NCI-H510A (cell line): ENCODE measurements at regions not wholly inside any gene's neighbourhood (a gene's known extent, or its start where the extent isn't known, plus 50 kb on each side); places are given as distances from the start of the nearest gene placed in this dataset.
"Not testable (repeated sequence)": the region's sequence is repeated elsewhere in the genome, so short reads cannot be mapped to it uniquely, and the experiment has no call there.

Source experiments
- DNase-seq: peaks from one replicate; lab custom pipeline; 2025; lab: John Stamatoyannopoulos, UW

DNA sequence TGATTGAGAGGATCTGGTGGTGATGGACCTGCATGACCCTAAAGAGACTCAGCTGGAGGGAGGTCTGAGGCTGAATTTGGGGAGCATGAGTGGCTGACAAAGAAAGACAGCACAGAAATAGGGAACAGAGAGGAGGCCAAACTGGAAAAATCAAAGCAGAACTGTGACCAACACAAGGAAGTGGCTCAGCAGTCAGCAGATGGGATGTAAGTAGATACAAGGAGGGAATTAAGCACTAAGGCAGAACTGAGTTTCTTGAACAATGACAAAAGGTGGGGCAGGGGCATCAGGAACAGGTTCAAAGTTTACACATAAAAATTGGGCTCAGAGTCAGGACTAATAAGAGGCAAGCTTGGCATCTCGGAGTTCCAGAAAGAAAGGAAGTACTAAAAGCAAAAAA lies 144.3 kb upstream of the KLF3 start:
- DNase-seq: no peak

DNA sequence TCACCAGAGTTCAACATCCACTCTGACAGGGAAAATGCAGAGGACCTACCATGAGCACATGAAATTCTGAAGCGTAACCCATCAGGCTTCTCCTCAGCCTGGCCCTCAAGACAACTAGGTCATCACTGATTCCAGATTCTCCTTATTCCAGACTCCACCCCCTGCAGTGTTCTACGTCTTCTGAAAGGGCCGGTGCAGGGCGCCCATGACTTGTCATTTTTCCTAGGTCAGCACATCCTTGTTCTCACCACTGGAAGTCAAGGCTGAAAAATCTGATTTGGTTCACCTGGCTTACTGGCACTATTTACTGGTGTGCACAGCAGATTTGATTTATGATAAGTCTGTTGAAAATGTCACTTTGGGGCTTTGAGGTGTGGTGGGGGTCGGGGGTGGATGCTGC lies 140.9 kb upstream of the KLF3 start:
- no peak for DNase-seq

DNA sequence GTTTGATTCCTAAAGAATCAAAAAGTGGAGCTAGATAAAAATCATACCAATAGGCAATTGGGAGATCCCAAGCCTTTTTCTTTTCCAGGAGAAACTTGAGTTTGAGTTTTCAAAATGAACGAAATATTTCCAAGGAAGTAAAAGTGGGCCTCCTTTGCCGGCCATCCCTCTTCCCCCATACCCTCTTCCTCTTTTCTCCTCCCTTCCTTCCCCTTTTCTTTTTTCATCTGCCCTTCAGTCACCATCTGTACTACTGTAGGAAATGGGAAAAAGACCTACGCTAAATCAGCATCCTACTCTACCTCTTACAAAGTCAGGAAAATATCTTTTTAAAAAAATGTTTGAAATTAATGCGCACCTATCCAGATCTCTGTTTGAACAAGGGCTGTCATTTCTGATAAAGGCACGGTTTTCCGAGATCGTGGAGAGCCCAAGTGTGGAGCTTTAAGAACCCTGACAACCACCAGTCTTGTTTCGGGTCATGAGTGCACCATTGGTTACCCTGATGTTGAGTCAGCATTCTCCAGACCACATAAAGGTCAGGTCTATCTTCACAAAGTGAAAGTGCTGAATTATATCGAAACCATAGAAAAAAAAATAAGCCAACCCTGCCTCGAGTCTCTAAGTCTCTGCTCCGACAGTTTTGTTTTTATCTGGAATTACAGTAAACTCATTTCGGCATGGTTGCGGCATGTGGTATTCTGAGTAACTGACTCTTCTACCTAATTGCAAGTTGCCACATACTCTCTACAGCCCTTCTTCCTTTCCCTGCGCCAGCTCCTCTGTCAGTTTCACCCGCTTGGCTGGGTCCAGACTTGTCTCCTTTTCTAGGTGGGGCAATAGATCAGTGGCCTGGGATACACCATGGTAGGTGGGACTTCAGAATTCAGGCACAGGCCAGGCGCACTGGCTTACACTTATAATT lies 140.2 kb upstream of the KLF3 start:
- DNase-seq: no peak

DNA sequence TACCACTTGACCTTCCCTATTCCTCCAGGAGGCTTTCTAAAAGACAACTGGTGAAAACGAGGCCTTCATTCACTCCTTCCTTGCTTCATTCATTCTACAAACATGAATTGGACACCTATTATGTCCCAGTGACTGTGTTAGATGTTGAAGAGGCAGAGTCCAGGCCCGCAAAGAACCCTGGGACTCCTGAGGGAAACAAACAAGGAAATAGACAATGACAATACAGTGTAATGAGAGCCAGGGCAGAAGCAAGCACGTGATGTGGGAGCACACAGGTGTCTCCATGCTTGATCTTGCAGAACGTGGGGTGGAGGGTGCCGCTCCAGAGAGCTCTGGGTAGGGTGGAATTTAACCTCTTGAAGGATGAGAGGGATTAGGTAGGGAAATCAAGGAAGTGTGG lies 137.6 kb upstream of the KLF3 start:
- no peak for DNase-seq

DNA sequence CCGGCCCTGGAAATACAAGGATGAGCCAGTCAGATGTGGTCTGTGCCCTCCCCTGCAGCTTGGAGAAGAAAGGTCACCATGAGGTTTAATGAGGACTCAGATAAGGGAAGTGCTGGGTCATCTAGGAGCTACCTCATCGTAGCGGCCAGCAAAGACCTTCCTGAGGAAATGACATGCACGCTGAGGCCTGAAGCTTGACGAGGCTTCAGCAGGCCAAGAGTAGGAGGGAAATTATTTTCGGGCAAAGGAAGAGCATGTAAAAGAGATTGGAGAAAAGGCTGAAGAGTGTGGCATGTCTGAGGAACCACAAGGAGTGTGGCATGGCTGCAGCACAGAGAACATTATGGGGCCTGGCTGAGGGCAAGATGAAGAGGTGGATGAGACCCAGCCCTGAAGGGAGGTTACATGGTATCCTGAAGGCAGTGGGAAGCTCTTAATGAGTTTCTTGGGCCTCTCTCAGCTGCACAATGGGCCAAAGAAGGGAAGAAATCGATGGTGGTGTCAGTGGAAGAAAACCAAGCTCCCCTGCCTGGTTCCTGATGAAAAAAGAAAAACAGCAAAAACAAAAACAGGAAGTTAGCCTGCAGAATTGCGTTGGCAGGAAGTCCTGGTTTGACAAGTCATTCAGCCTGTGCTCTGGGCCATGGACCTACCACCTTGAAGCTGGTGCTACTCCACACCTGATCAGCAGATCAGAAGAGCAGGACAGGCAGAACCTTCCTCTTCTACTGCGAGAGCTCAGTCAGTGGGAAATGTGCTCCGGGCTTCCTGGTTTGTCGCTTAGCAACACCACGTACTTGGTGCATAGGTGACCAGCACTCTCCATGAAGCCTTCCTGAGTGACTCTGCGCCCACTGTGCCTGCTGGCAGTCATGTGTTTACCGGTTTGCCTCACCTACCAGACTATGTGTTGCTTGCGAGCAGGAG lies 134.5 kb upstream of the KLF3 start:
- DNase-seq: peak; percentile 59

DNA sequence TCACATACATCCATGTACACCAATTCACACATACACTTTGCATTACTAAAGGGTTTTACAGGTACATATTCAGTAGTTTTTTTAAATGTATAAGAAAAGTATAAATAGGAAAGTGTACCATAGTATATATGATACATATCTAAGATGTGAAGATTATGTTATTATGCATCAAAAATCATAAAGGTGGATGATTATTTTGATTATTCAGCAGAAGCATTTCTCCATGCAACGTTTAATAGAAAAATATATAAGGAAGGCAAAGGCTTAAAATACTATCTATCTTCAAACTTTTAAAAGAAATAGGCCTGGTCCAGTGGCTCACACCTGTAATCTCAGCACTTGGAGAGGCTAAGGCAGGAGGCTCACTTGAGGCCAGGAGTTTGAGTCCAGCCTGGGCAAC lies 133.5 kb upstream of the KLF3 start:
- no peak for DNase-seq

DNA sequence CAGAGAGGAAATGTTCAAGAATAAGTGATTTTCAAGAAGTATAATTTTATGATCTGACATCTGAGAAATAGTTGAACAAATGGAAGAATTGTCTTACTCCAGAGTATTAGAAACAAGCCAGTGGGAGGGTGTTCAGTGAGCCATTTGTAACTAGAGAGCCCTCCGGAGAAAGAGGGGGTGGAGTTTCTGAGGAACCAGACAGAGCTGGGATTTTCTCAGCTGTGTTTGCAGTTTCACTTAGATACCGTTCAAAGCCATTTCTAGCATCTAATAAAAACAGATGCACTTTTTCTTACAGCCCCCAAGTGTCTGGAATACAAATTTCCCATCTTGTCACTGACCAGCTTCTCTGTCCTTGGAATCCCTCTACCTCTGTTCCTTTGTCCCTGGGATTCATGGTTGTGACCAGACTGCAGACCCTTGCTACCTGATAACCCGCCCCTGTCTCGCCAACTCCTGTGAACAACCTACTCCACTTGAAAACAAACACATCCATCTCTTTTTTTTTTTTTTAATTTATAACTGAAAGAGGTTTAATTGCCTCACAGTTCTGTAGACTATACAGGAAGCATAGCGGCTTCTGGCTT lies 132.8 kb upstream of the KLF3 start:
- DNase-seq: peak; percentile 23

DNA sequence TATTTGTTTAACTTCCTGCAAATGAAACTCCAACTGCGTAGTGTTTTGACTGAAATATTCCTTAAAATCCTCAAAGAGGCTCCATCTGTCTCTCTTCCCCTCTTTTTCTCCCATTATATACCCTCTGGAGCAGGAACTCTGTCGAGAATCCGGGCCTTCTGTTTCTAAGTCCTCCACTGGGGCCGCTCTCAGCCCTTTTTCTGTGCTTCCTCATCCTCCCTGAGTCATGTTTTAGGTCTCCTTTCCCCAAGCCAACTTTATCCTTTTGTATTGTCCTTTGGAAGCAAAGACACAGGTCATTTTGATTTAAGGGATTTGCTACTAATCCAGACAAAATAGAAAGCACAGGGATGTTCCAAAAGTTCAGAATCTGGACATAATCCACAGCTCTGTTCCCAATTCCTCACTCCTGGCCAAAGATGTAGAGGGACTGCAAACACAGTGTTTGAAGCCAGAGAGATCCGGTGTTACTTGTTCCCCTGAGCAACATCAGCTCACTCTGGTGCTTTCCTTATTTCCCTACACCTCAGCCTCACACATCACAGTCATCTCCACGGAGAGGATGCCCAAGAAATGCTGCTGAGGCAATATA lies 131.0 kb upstream of the KLF3 start:
- DNase-seq: no peak

DNA sequence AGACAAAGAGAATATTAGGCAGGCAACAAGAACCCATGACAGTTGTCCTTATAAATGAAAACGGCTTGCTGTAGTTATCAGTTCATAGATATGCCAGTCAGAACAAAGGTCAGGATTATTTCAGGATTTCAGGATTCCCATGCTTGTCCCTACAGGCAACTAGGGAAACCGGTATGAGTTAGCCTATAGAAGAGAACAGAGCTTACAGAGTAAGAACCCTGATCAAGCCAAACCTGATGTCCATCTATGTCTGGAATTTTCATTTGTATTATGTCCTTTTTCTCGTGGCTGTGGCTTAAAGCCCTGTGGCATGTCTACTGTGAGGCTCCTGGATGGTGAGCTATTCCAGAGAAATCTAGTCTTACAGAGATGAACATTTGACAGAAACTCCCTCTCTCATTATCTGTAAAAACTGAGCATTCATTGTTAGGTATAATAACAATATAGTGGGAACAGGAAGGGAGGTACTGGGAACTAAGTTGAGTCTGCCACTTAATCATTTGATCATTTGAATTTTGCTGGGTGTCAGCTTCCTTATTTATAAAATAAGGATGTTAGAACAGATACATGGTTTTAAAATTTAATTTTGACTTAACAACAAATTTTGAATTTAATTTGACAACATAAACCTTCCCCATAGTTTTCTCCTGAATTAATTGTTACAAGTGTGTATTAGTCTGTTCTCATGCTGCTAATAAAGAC lies 129.5 kb upstream of the KLF3 start:
- no peak for DNase-seq

DNA sequence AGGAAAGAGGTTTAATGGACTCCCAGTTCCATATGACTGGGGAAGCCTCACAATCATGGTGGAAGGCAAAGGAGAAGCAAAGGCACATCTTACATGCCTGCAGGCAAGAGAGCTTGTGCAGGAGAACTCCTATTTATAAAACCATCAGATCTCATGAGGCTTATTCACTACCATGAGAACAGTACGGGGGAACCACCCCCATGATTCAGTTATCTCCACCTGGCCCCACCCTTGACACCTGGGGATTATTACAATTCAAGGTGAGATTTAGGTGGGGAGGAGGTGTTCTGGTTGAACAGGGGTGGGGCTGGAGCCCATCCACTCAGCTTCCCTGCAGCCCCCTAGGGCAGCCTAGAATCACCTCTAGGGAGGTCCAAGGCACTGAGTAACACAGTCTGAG lies 128.9 kb upstream of the KLF3 start:
- not testable (repeated sequence) for DNase-seq

DNA sequence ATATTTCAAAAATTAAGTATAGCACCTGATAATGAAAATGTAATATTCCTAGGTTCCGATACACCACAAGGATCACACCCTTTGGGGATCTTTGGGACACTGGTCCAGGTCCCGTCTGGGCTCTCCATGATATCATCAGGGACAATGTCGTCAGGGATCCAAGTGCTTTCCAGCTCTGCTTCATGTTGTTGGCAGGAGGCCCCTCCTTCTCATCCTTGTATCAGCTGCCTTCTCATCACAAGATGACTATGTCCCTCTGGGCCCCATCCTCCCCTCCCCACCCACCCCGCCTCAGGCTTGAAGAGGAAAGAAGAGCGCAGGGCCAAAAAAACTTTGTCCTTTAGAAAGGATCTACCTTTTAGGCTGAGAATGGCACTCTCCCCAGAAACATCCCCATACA lies 128.3 kb upstream of the KLF3 start:
- no peak for DNase-seq

DNA sequence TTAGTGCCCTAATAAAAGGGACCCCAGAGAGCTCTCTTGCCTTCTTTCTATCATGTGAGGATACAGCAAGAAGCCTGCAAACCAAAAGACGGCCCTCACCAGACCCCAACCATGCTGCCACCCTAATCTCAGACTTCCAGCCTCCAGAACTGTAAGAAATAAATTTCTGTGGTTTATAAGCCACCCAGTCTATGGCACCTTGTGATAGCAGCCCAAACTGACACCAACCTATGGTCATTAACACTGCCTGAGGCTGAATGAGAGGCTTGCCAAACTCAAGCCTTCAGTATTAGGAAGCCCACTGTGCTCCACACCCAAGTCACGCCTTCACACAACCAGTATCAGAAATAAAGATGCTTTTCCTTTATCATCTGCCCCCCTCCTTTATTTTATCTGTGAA lies 127.3 kb upstream of the KLF3 start:
- no peak for DNase-seq

DNA sequence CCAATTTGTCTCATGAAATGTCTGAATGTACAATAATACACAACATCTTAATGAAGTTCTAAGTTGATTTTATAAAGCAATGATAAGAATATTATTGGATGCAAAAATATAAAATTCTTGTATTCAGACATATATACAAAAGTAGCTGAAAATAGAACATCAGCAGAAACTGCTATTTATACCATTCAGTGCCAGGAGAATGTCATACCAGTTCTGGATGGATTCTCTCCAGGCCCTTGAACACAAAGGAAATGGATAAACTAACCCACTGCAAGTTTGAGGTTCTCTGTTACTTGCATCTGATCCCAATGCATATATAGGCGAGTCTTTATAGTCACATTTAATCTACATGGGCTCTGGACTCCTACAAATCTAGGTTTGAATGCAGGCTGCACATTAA lies 126.3 kb upstream of the KLF3 start:
- no peak for DNase-seq

DNA sequence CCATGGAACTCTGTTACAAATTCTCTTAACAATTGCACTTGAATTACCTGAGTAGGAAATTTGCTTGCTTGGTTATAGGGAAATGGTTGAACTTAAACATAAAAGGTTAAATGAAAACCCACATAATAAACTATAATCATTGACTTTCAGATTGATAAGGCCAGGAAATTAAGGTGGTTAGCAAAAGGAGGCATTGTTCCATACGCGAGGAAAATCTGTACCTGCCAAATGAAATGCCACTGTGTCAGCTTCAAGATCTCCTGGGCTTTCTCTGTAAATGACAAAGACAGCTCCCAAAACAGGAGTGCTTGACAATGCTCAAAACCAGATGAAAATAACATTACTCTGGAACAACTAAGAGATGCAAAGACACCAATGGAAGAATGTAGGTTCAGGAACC lies 125.5 kb upstream of the KLF3 start:
- DNase-seq: no peak

DNA sequence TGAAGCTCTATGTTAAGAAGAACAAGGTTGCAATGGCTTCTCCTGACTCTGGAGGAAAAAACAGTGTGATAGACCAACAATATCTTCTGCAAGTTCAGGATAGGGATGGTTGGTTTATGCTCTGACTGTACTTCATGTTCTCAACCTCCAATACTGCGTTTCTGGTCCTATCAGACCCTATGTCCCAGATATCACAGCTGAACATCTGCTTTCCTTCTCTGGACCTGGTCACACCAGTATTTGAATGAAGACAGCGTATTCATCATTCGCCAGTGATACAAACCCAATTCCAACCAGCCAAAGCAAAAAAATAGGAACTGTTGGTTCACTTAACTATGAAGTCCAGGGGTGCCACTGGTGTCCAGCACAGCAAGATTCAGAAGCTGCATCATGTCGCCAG lies 124.5 kb upstream of the KLF3 start:
- no peak for DNase-seq

DNA sequence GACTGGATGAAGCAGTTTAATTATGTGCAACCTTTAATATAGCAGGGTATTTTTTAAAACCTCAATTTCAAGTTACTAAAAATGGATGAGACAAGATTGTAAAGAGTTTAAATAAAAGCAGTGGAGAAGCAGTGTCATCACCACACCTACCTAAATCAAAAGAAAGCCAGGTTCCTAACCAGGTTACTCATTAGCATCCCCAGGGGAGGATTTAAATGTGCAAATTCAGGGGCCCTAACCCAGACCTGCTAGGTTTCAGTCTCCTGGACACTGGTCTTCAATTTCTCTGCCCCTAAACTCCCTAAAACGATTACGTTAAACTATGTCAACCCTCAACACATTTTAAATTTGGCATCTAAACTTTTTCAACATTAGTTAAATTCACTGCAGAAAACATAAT lies 116.9 kb upstream of the KLF3 start:
- no peak for DNase-seq

DNA sequence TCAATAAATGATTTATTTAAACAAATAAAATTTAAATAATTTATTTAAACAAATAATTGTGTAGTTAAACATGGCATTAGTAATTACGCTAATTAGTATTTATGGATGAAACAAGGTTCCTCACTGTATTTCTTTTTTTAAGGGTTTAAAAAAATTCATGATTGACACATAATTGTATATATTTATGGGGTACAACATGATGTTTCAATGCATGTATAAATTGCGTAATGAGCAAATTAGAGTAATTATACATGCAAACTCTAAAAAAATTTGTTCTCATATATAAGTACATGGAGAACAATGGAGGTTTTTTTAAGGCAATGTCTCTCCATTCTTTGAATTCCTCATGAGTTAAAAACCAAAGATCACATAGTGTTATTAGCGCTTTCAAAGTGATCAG lies 115.7 kb upstream of the KLF3 start:
- DNase-seq: no peak

DNA sequence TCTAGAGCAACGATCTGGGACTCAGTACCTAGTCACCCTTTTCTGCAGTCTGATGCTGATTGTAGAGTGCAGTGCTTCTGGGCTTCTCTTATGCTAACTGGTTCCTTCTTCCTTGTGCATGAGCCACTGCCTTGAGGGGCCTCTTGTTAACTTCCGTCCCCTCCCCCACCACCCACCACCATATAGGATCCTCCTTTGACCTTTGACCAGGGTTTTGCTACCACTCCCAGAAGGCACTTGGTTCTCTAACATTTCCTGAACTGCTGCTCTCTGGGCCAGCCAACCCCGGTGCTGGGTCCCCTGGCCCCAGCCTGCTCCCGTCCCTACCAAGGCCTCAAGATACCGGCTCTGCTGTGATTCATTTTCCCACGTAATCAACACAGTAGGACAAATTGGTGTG lies 104.6 kb upstream of the KLF3 start:
- DNase-seq: no peak

DNA sequence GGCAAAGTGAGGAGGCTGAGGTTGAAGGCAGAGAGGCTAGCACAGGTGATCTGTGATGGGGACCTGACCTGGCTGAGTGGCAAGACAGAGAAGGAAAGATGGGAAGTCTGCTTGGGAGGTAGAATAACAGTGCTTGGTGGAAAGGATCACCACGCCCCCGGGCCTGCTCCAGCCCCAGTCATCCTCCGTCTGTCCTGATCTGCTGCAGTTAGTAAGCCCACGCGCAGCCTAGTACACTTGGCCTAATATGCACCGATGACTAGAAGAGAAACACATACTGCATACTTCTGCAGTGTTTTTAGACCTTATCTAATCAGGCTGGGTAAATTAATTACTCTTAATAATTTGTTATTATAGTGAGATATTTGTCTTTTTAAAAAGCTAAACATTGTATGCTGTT lies 103.7 kb upstream of the KLF3 start:
- DNase-seq: no peak

DNA sequence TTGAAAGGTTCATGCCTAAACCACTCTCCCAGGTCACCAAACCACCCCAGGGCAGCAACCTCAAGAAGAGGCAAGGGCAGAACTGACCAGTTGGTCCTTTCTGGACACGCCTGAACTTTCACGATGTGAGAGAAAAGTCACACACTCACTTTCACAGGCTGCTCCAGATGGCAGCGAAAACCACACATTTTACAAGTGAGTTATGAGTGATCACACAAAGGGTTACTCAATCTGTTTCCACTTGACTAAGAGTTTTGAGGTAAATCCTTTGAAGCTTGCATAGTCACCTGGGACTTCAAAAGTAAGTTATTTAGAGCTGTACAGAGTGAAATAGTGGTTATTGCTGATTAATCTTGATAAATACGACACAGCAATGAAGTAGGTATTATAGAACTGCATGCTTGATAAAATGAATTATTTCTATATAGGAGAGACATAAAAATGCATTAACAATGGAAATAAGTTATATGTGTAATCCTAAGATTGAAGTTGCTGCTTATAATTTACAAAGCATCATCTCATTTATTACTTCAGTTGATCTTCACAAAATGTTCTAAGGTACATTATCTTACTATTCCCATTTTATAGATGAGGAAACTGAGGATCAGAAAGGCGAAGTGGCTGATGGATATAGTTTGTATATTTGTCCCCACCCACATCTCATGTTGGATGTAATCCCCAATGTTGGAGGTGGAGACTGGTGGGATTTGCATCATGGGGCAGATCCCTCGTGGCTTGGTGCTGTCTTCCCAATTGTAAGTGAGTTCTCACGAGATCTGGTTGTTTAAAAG lies 103.0 kb upstream of the KLF3 start:
- DNase-seq: no peak

DNA sequence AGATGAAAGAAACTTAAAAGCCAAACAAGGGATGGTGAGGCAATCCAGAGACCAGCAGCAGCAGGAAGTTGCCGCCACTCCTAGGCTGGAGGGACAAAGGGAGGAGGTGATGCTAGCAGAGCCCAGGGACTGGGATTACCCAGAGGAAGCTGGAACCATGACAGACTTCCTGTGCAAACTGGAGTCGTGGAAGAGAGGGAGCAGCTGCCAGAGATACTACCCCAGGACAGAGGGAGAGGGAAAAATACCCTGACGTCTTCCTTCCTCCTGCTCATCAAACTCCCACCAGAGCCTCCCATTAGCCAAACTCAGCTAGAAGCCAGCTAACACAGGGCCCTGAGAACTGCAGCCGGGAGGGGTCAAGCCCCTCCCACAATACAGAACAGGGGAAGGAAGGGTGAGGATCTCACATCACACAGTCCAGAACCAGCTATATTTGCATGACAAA lies 101.2 kb upstream of the KLF3 start:
- DNase-seq: peak; percentile 11
